H1 (cell line): ENCODE measurements at regions not wholly inside any gene's neighbourhood (a gene's known extent, or its start where the extent isn't known, plus 50 kb on each side); places are given as distances from the start of the nearest gene placed in this dataset.

Experiments
- CTCF ChIP-seq, 3 experiments: IDR thresholded peaks; 1 replicate in 2 of 3; 2 replicates in 1 of 3; pipeline versions ENCODE4 v1.5.1 to v1.6.1; 2011; ENCODE audit warnings: low read length in 3 of 3, mild to moderate bottlenecking in 3 of 3, inconsistent platforms in 2 of 3, low read depth in 1 of 3, moderate library complexity in 1 of 3; ENCODE audit not compliant: insufficient read depth in 1 of 3; ENCODE audit errors: control extremely low read depth in 1 of 3
- HDAC2 ChIP-seq, 2 experiments: fragments of 300-600 bp in 1 of 2; sonication (generic) in 1 of 2; IDR thresholded peaks; 2 replicates each; pipeline ENCODE4 v1.6.1; 2011 to 2012; ENCODE audit warnings: low read depth in 2 of 2, low read length in 2 of 2, mild to moderate bottlenecking in 2 of 2, moderate library complexity in 2 of 2, borderline replicate concordance in 1 of 2, inconsistent platforms in 1 of 2
- POU5F1 ChIP-seq: IDR thresholded peaks from 2 replicates; pipeline ENCODE4 v1.6.1; 2011; ENCODE audit warnings: low read depth, mild to moderate bottlenecking, low read length, moderate library complexity
- RBBP5 ChIP-seq: IDR thresholded peaks from 2 replicates; pipeline ENCODE4 v1.7.1; 2012; ENCODE audit warnings: low read depth, mild to moderate bottlenecking, inconsistent platforms, low read length, moderate library complexity, borderline replicate concordance
- SP1 ChIP-seq: IDR thresholded peaks from 2 replicates; pipeline ENCODE4 v1.6.1; 2011; ENCODE audit warnings: low read depth, low read length
- TAF1 ChIP-seq: IDR thresholded peaks from 2 replicates; pipeline ENCODE4 v1.6.1; 2011; ENCODE audit warnings: mild to moderate bottlenecking, low read depth, low read length
- TAF7 ChIP-seq: optimal IDR thresholded peaks from 2 replicates; pipeline ENCODE3; 2011; ENCODE audit warnings: low read depth, mild to moderate bottlenecking, inconsistent platforms, low read length, moderate library complexity, borderline replicate concordance

- no peak for TF ChIP-seq RBBP5
- no peak for TF ChIP-seq CTCF (IDR thresholded peaks at IDR 0.05; ENCODE audit: control extremely low read depth in 1 of 3, insufficient read depth in 1 of 3, low read depth in 1 of 3, low read length in 3 of 3)
- no peak for TF ChIP-seq POU5F1
- no peak for TF ChIP-seq TAF1
- no peak for TF ChIP-seq HDAC2 (IDR thresholded peaks at IDR 0.05; ENCODE audit: borderline replicate concordance in 1 of 2, low read depth in 2 of 2, low read length in 2 of 2)
- no peak for TF ChIP-seq SP1
- no peak for TF ChIP-seq TAF7
- TF ChIP-seq, all 59 proteins: peak for 0
Measured at GRCh38 chr10:57494486-57494885, 773.2 kb downstream of the IPMK start (continued).
